GM10266 (cell line): ENCODE measurements at regions not wholly inside any gene's neighbourhood (a gene's known extent, or its start where the extent isn't known, plus 50 kb on each side); places are given as distances from the start of the nearest gene placed in this dataset.

Experiments used
- DNase-seq: peaks from one replicate; pipeline ENCODE4 v3.0.0; 2012; ENCODE audit errors: extremely low spot score
- CTCF ChIP-seq: IDR thresholded peaks from 2 replicates; pipeline ENCODE4 v1.5.1; 2012; ENCODE audit warnings: mild to moderate bottlenecking, low read depth; ENCODE audit not compliant: control insufficient read depth, insufficient read depth; ENCODE audit errors: missing control alignments

- TF ChIP-seq CTCF, result peak; percentile 54
- peak; percentile 18 for DNase-seq
Observed at GRCh38 chr12:19572920-19573558, 133.7 kb downstream of the AEBP2 start.

- TF ChIP-seq CTCF, result no peak
- DNase-seq, result no peak
Observed at GRCh38 chr12:19573866-19574265, 134.6 kb downstream of the AEBP2 start.

- no peak for TF ChIP-seq CTCF
- no peak for DNase-seq
Observed at GRCh38 chr12:19574601-19575000, 135.3 kb downstream of the AEBP2 start.

- DNase-seq, result no peak
- TF ChIP-seq CTCF, result no peak
Observed at GRCh38 chr12:19575337-19576243, 136.3 kb downstream of the AEBP2 start.

GRCh38 chr12:19576506-19577280 is 137.4 kb downstream of the AEBP2 start:
- DNase-seq, result no peak
- no peak for TF ChIP-seq CTCF

GRCh38 chr12:19577281-19577530 is 137.9 kb downstream of the AEBP2 start:
- TF ChIP-seq CTCF, result no peak
- DNase-seq, result no peak
